Mammary epithelial cell (primary cell): ENCODE measurements at regions not wholly inside any gene's neighbourhood (a gene's known extent, or its start where the extent isn't known, plus 50 kb on each side); places are given as distances from the start of the nearest gene placed in this dataset.
A peak's percentile ranks its signal among the peaks of the same experiment; 100 is the strongest.

Source experiments
- CTCF ChIP-seq, 2 donors: IDR thresholded peaks in 1 of 2; conservative IDR thresholded peaks in 1 of 2; 2 replicates each; pipeline ENCODE4 v1.5.1; 2011 to 2012; ENCODE audit warnings: inconsistent platforms in 2 of 2, low read length in 2 of 2, mild to moderate bottlenecking in 2 of 2, control low read depth in 1 of 2, low read depth in 1 of 2; ENCODE audit not compliant: insufficient read depth in 1 of 2; ENCODE audit errors: extremely low read depth in 1 of 2
- EZH2 ChIP-seq: IDR thresholded peaks from 2 replicates; pipeline ENCODE4 v1.6.1; 2012; ENCODE audit warnings: low read length, inconsistent platforms, borderline replicate concordance

DNA sequence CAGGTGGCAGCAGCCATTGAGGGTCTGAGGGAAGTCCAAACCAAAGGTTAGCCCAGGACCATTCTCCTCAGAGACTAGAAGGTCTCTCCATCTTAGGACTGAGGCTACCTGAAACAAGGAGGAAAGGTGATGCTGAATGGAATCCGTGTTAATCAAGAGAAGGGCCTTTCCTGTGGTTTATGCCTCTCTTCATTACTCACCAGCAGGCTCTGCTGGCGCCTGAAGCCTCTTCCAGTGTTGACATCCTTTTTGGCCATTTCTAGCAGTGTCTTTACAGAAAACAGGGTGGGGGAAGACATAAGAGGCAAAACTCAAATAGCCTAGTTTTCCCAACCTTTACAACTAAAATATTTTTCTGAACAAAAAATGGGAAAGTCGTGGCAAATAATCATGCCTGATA lies 98.0 kb downstream of the ENC1 start:
- TF ChIP-seq EZH2 (no peak), CTCF (conservative IDR thresholded peaks at IDR 0.05 in 1 of 2, IDR thresholded peaks at IDR 0.05 in 1 of 2; ENCODE audit: extremely low read depth in 1 of 2, insufficient read depth in 1 of 2, low read depth in 1 of 2, low read length in 2 of 2) (peak; percentile 4 to 40)
